MM.1S (cell line): ENCODE measurements at regions not wholly inside any gene's neighbourhood (a gene's known extent, or its start where the extent isn't known, plus 50 kb on each side); places are given as distances from the start of the nearest gene placed in this dataset.

Experiments
- EZH2 ChIP-seq: fragments of 300-600 bp; sonication (generic); optimal IDR thresholded peaks from 2 replicates; pipeline ENCODE3; 2017; ENCODE audit warnings: low read depth, mild to moderate bottlenecking, antibody characterized with exemption, low read length, mixed read lengths
- EZH2phosphoT487 ChIP-seq: fragments of 300-600 bp; sonication (generic); IDR thresholded peaks from 2 replicates; pipeline ENCODE4 v1.6.1; 2018; ENCODE audit warnings: antibody characterized with exemption, low read length
- TF ChIP-seq, protein P1 (sequence below): fragments of 300-600 bp; sonication (generic); IDR thresholded peaks from 2 replicates; pipeline ENCODE4 v1.5.1; 2016; ENCODE audit warnings: antibody characterized with exemption, low read length, mixed read lengths

DNA sequence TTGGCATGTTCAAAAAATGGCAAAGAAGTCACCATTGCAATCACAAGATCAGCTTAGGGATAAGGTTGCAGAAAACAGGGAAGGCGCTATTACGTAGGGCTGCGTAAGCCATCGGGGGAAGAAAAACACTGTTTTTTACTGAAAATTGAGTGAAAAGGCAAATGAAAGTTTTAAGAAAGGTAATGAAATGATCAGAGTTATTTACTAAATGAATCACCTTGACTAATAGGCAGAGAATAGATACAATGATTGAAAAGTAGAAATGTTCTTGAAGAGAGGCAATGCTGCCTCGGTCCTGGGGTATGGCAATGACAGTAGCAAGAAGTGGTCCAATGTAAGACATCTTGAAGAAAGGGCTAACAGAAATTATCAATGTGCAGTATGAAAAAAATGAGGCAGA, 1227.8 kb upstream of the ZEB2 start:
- no peak for TF ChIP-seq EZH2
- TF ChIP-seq, protein P1, sequence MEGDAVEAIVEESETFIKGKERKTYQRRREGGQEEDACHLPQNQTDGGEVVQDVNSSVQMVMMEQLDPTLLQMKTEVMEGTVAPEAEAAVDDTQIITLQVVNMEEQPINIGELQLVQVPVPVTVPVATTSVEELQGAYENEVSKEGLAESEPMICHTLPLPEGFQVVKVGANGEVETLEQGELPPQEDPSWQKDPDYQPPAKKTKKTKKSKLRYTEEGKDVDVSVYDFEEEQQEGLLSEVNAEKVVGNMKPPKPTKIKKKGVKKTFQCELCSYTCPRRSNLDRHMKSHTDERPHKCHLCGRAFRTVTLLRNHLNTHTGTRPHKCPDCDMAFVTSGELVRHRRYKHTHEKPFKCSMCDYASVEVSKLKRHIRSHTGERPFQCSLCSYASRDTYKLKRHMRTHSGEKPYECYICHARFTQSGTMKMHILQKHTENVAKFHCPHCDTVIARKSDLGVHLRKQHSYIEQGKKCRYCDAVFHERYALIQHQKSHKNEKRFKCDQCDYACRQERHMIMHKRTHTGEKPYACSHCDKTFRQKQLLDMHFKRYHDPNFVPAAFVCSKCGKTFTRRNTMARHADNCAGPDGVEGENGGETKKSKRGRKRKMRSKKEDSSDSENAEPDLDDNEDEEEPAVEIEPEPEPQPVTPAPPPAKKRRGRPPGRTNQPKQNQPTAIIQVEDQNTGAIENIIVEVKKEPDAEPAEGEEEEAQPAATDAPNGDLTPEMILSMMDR, result no peak
- TF ChIP-seq EZH2phosphoT487, result no peak
